OCI-LY7 (cell line): ENCODE measurements at regions not wholly inside any gene's neighbourhood (a gene's known extent, or its start where the extent isn't known, plus 50 kb on each side); places are given as distances from the start of the nearest gene placed in this dataset.

ENCODE experiments used
- CTCF ChIP-seq: fragments of 200-600 bp; sonication (generic); conservative IDR thresholded peaks from 2 replicates; pipeline ENCODE4 v1.5.1; 2014; ENCODE audit warnings: mild to moderate bottlenecking, antibody characterized with exemption, low read length, moderate library complexity, mixed read lengths
- EZH2phosphoT487 ChIP-seq: fragments of 200-600 bp; sonication (generic); IDR thresholded peaks from 2 replicates; pipeline ENCODE4 v1.6.1; 2018; ENCODE audit warnings: low read depth, borderline replicate concordance, mild to moderate bottlenecking, mixed run types, antibody characterized with exemption, low read length, moderate library complexity, mixed read lengths

GRCh38 chr18:22484471-22484870 lies 66.8 kb upstream of the CTAGE1 start:
- TF ChIP-seq CTCF (no peak), EZH2phosphoT487 (no peak)
